HG03575 (cell line): ENCODE measurements at regions not wholly inside any gene's neighbourhood (a gene's known extent, or its start where the extent isn't known, plus 50 kb on each side); places are given as distances from the start of the nearest gene placed in this dataset.

Source experiments
- ATAC-seq: cut with Tn5 transposase; IDR thresholded peaks from one replicate; pipeline ENCODE4 v1.9.1; 2021; ENCODE audit not compliant: unreplicated experiment, insufficient number of reproducible peaks, low FRiP score; ENCODE audit errors: extremely low read depth

- no peak for ATAC-seq
Observed at GRCh38 chr4:4752576-4753401, 106.7 kb upstream of the MSX1 start.

GRCh38 chr4:4752025-4752424, 107.4 kb upstream of the MSX1 start:
- ATAC-seq = no peak

GRCh38 chr4:4750187-4750586, 109.3 kb upstream of the MSX1 start:
- ATAC-seq = no peak

GRCh38 chr4:4749137-4749536, 110.3 kb upstream of the MSX1 start:
- ATAC-seq = no peak

- no peak for ATAC-seq
Observed at GRCh38 chr4:4746444-4746843, 113.0 kb upstream of the MSX1 start.

GRCh38 chr4:4740071-4740470, 119.4 kb upstream of the MSX1 start:
- ATAC-seq = no peak

GRCh38 chr4:4735870-4736269, 123.6 kb upstream of the MSX1 start:
- no peak for ATAC-seq

GRCh38 chr4:4735136-4735750, 124.2 kb upstream of the MSX1 start:
- no peak for ATAC-seq

- ATAC-seq = no peak
Observed at GRCh38 chr4:4734425-4734824, 125.0 kb upstream of the MSX1 start.

- no peak for ATAC-seq
Observed at GRCh38 chr4:4733663-4734062, 125.8 kb upstream of the MSX1 start.

GRCh38 chr4:4730249-4730648, 129.2 kb upstream of the MSX1 start:
- ATAC-seq = no peak

GRCh38 chr4:4729206-4729605, 130.3 kb upstream of the MSX1 start:
- no peak for ATAC-seq

GRCh38 chr4:4727536-4727935, 131.9 kb upstream of the MSX1 start:
- ATAC-seq = no peak

- no peak for ATAC-seq
Observed at GRCh38 chr4:4726051-4726450, 133.4 kb upstream of the MSX1 start.

GRCh38 chr4:4724321-4724720, 135.1 kb upstream of the MSX1 start:
- ATAC-seq = no peak

- ATAC-seq = no peak
Observed at GRCh38 chr4:4721636-4722035, 137.8 kb upstream of the MSX1 start.

- ATAC-seq = no peak
Observed at GRCh38 chr4:4720646-4721045, 138.8 kb upstream of the MSX1 start.

GRCh38 chr4:4719436-4719835, 140.0 kb upstream of the MSX1 start:
- no peak for ATAC-seq

GRCh38 chr4:4717692-4718091, 141.8 kb upstream of the MSX1 start:
- ATAC-seq = no peak

- ATAC-seq = no peak
Observed at GRCh38 chr4:4714331-4714730, 145.1 kb upstream of the MSX1 start.
